Thyroid gland (tissue), 4 donors: ENCODE measurements at regions not wholly inside any gene's neighbourhood (a gene's known extent, or its start where the extent isn't known, plus 50 kb on each side); places are given as distances from the start of the nearest gene placed in this dataset.

Experiments
- CTCF ChIP-seq, 6 experiments: fragments of 200-600 bp in 3 of 6; fragments of 450-650 bp in 3 of 6; sonication (generic) in 3 of 6; IDR thresholded peaks; one replicate each; pipeline ENCODE4 v1.5.1; 2016 to 2019; ENCODE audit warnings: antibody characterized with exemption in 6 of 6, mild to moderate bottlenecking in 2 of 6, inconsistent platforms in 1 of 6, moderate library complexity in 1 of 6
- POLR2A ChIP-seq, 2 donors: fragments of 450-650 bp; IDR thresholded peaks; one replicate each; pipeline ENCODE4 v1.6.1; 2017; ENCODE audit warnings: antibody characterized with exemption in 2 of 2, mild to moderate bottlenecking in 2 of 2, moderate library complexity in 1 of 2

DNA sequence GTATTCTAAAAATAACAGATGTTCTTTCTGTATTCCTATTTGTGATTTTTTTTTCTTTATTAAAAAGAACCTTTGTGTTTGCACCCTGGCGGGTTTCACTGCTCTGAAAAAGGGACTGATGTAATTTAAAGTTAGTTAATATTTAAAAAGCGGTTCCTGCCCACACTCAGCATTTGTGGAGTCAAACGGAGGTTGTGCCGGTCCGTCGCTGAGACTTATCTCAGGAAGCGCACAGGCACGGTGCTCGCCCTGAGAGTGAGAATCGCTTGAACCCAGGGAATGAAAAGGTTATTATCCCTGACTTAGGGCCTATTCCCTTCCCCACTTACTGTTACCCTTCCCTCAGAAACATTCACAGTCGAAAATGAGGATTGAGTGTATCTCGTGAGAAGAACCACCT, 366.7 kb downstream of the THBS2 start:
- no peak for TF ChIP-seq POLR2A (IDR thresholded peaks at IDR 0.05)
- no peak for TF ChIP-seq CTCF (IDR thresholded peaks at IDR 0.05)
